BE2C (cell line): ENCODE measurements at regions not wholly inside any gene's neighbourhood (a gene's known extent, or its start where the extent isn't known, plus 50 kb on each side); places are given as distances from the start of the nearest gene placed in this dataset.

Source experiments
- DNase-seq: peaks from one replicate; pipeline ENCODE4 v3.0.0-alpha.2; 2020
- H3K27me3 ChIP-seq: fragments of 250-450 bp; sonication (Bioruptor Pico); 2 replicates; pipeline ENCODE4 v1.5.1; 2020; ENCODE audit warnings: mild to moderate bottlenecking
- H3K36me3 ChIP-seq: fragments of 250-450 bp; sonication (Bioruptor Pico); 2 replicates; pipeline ENCODE4 v1.5.1; 2020; ENCODE audit warnings: mild to moderate bottlenecking
- H3K4me1 ChIP-seq: fragments of 250-450 bp; sonication (Bioruptor Pico); 2 replicates; pipeline ENCODE4 v1.5.1; 2020
- H3K4me3 ChIP-seq: 2 replicates; pipeline ENCODE4 v1.5.1; 2011; ENCODE audit warnings: low read depth, low read length
- H3K9me3 ChIP-seq: fragments of 250-450 bp; sonication (Bioruptor Pico); 2 replicates; pipeline ENCODE4 v1.5.1; 2020
- CTCF ChIP-seq: IDR thresholded peaks from 2 replicates; pipeline ENCODE4 v1.5.1; 2012; ENCODE audit warnings: mild to moderate bottlenecking, low read depth, low read length

- Histone ChIP-seq H3K4me3 (no peak overlapping the region), H3K4me1 (no peaks in the 10 kb centered on the region), H3K36me3 (no peaks in the 10 kb centered on the region), H3K9me3 (no peaks in the 10 kb centered on the region), H3K27me3 (no peaks in the 10 kb centered on the region; the same call in 1 of the 2 replicates)
- TF ChIP-seq CTCF = no peak
- DNase-seq = no peak
Observed at GRCh38 chr3:193910886-193911738, 224.8 kb upstream of the HES1 start.

- Histone ChIP-seq H3K9me3 (no peaks in the 10 kb centered on the region), H3K27me3 (no peaks in the 10 kb centered on the region; the same call in 1 of the 2 replicates), H3K4me3 (no peak overlapping the region), H3K36me3 (no peaks in the 10 kb centered on the region), H3K4me1 (no peaks in the 10 kb centered on the region)
- TF ChIP-seq CTCF = no peak
- no peak for DNase-seq
Observed at GRCh38 chr3:193911784-193912340, 224.1 kb upstream of the HES1 start.

GRCh38 chr3:193912621-193913178 lies 223.2 kb upstream of the HES1 start:
- DNase-seq = no peak
- Histone ChIP-seq H3K9me3 (no peaks in the 10 kb centered on the region), H3K27me3 (no peaks in the 10 kb centered on the region; the same call in 1 of the 2 replicates), H3K4me1 (no peaks in the 10 kb centered on the region), H3K4me3 (no peak overlapping the region), H3K36me3 (no peaks in the 10 kb centered on the region)
- no peak for TF ChIP-seq CTCF

GRCh38 chr3:193914602-193915001 lies 221.3 kb upstream of the HES1 start:
- no peaks in the 10 kb centered on the region for H3K36me3 ChIP-seq
- H3K27me3 ChIP-seq = no peaks in the 10 kb centered on the region; the same call in 1 of the 2 replicates
- TF ChIP-seq CTCF = no peak
- no peaks in the 10 kb centered on the region for H3K4me1 ChIP-seq
- H3K4me3 ChIP-seq = no peak overlapping the region
- no peaks in the 10 kb centered on the region for H3K9me3 ChIP-seq
- DNase-seq = no peak

GRCh38 chr3:193915099-193915498 lies 220.8 kb upstream of the HES1 start:
- Histone ChIP-seq H3K9me3 (no peaks in the 10 kb centered on the region), H3K36me3 (no peaks in the 10 kb centered on the region), H3K4me3 (no peak overlapping the region), H3K4me1 (no peaks in the 10 kb centered on the region), H3K27me3 (no peaks in the 10 kb centered on the region; the same call in 1 of the 2 replicates)
- DNase-seq = no peak
- no peak for TF ChIP-seq CTCF

GRCh38 chr3:193915613-193916012 lies 220.3 kb upstream of the HES1 start:
- DNase-seq = no peak
- H3K36me3 ChIP-seq = no peaks in the 10 kb centered on the region

More at GRCh38 chr3:193915613-193916012, 220.3 kb upstream of the HES1 start:
- H3K4me3 ChIP-seq = no peak overlapping the region
- TF ChIP-seq CTCF = no peak
- no peaks in the 10 kb centered on the region; the same call in 1 of the 2 replicates for H3K27me3 ChIP-seq
- H3K9me3 ChIP-seq = no peaks in the 10 kb centered on the region
- H3K4me1 ChIP-seq = no peaks in the 10 kb centered on the region
